Neutrophil (primary cell): ENCODE measurements at regions not wholly inside any gene's neighbourhood (a gene's known extent, or its start where the extent isn't known, plus 50 kb on each side); places are given as distances from the start of the nearest gene placed in this dataset.

Source experiments
- H3K27ac ChIP-seq: fragments of 200-600 bp; sonication (generic); 2 replicates; pipeline ENCODE4 v1.5.1; 2016; ENCODE audit warnings: mild to moderate bottlenecking, moderate library complexity
- H3K27me3 ChIP-seq: fragments of 200-600 bp; sonication (generic); 2 replicates; pipeline ENCODE4 v1.6.0; 2016; ENCODE audit warnings: mild to moderate bottlenecking
- H3K36me3 ChIP-seq: fragments of 200-600 bp; sonication (generic); 2 replicates; pipeline ENCODE4 v1.5.1; 2017
- H3K4me1 ChIP-seq, 2 experiments: fragments of 200-600 bp in 1 of 2; sonication (generic) in 1 of 2; 1 replicate in 1 of 2; 2 replicates in 1 of 2; pipeline versions ENCODE4 v1.5.1 to v1.6.1; 2013 to 2016; ENCODE audit warnings: low read depth in 1 of 2, low read length in 1 of 2, mild to moderate bottlenecking in 1 of 2, moderate library complexity in 1 of 2; ENCODE audit not compliant: control insufficient read depth in 1 of 2, insufficient read depth in 1 of 2
- H3K4me3 ChIP-seq, 2 experiments: fragments of 200-600 bp in 1 of 2; sonication (generic) in 1 of 2; 1 replicate in 1 of 2; 2 replicates in 1 of 2; pipeline ENCODE4 v1.5.1; 2013 to 2016; ENCODE audit warnings: low read depth in 1 of 2, low read length in 1 of 2, mild to moderate bottlenecking in 1 of 2, moderate library complexity in 1 of 2
- H3K9me3 ChIP-seq: fragments of 200-600 bp; sonication (generic); 2 replicates; pipeline ENCODE4 v1.5.1; 2016
- TF ChIP-seq, protein P1 (sequence below): fragments of 200-600 bp; sonication (generic); IDR thresholded peaks from 2 replicates; pipeline ENCODE4 v1.5.1; 2016; ENCODE audit warnings: antibody characterized with exemption

DNA sequence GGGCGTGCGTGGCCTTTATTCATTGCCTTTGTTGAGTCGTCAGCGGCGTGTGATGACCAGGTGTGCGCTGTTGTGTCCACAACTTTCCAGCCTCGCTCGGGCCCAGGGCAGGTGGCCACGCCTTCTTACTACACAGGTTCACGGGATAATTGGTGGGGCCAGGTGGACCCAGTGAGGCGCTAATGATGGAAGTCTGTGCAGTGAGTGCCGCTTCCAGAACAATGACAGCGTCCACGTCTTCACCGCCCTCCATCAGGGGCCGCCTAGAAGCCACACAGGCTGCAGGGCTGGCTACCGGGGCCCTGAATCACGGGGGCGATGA is 1197.3 kb downstream of the BRD1 start:
- Histone ChIP-seq H3K9me3 (no peaks in the 10 kb centered on the region), H3K36me3 (no peaks in the 10 kb centered on the region), H3K4me1 (no peaks in the 10 kb centered on the region), H3K27ac (no peak overlapping the region), H3K4me3 (no peak overlapping the region), H3K27me3 (no peaks in the 10 kb centered on the region)
- TF ChIP-seq, protein P1, sequence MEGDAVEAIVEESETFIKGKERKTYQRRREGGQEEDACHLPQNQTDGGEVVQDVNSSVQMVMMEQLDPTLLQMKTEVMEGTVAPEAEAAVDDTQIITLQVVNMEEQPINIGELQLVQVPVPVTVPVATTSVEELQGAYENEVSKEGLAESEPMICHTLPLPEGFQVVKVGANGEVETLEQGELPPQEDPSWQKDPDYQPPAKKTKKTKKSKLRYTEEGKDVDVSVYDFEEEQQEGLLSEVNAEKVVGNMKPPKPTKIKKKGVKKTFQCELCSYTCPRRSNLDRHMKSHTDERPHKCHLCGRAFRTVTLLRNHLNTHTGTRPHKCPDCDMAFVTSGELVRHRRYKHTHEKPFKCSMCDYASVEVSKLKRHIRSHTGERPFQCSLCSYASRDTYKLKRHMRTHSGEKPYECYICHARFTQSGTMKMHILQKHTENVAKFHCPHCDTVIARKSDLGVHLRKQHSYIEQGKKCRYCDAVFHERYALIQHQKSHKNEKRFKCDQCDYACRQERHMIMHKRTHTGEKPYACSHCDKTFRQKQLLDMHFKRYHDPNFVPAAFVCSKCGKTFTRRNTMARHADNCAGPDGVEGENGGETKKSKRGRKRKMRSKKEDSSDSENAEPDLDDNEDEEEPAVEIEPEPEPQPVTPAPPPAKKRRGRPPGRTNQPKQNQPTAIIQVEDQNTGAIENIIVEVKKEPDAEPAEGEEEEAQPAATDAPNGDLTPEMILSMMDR, result no peak

DNA sequence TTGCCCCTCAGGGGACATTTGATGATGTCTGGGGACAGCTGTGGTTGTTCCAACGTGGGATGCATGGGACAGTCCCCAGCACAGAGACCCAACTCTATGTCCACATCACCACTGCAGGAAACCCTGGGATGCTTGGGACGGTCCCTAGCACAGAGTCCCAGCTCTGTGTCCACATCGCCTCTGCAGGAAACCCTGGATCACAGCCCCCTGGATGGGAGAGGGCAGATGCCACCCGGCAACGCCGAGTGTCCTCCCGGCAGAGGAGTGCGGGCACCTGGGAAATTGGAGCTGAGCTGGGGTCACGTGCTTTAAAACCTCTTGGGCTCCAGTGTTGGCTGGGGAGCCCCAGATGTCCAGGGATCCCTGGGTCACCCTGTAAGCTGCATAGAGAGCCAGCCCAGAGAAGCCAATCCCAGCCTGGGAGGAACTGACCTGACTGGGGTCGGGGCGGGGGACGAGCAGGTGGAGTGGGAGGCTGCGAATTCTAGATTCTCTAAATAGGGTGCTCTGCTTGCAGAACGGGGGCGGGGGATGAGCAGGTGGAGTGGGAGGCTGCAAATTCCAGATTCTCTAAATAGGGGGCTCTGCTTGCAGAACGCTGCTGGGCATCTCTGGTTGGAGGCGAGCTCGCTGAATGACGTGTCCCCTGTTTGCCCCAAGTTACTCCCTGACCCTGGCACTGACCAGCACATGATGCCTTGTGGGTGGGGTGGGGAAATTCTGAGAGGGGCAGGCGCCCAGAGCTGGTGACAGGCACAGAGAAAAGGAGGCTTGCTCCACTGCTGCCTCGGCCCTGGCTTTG is 1197.8 kb downstream of the BRD1 start:
- H3K36me3 ChIP-seq, result no peaks in the 10 kb centered on the region
- no peaks in the 10 kb centered on the region for H3K27me3 ChIP-seq
- TF ChIP-seq, protein P1, result no peak
- H3K9me3 ChIP-seq, result no peaks in the 10 kb centered on the region
- H3K4me3 ChIP-seq, result no peak overlapping the region
- H3K4me1 ChIP-seq, result no peaks in the 10 kb centered on the region
- no peak overlapping the region for H3K27ac ChIP-seq

DNA sequence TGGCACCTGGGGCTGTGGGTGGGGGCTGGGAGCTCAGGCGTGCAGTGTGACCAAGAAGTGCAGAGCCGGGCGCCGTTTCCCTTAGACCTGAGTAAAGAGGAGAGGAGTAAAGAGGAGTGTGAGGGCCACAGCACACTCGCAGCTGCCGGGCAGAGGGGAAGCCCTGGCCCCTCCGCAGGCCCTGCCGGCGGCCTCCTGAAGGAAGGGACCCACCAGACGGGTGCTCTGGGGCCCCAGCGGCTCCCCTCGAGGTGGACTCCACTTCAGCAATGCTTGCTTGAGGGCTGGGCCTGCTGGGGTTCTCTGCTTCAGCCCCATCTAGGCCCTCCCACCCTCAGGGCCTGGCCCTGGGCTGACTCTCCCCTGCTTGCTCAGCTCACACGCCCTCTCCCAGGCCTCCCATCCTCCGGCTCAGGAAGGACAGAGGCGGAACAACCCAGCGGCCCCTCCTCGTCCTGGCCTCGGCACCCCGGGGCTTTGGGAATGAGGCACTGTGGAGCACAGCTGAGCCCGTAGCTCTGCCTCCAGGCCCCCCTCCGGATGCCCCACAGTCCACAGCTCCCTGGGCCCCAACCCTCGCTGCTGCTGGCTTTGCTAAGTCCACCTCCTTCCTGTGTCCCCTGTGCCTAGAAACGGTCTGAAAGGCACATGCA is 1198.7 kb downstream of the BRD1 start:
- Histone ChIP-seq H3K36me3 (no peaks in the 10 kb centered on the region), H3K27me3 (no peaks in the 10 kb centered on the region), H3K9me3 (no peaks in the 10 kb centered on the region), H3K27ac (no peak overlapping the region), H3K4me3 (no peak overlapping the region), H3K4me1 (no peaks in the 10 kb centered on the region)
- TF ChIP-seq, protein P1, result no peak

DNA sequence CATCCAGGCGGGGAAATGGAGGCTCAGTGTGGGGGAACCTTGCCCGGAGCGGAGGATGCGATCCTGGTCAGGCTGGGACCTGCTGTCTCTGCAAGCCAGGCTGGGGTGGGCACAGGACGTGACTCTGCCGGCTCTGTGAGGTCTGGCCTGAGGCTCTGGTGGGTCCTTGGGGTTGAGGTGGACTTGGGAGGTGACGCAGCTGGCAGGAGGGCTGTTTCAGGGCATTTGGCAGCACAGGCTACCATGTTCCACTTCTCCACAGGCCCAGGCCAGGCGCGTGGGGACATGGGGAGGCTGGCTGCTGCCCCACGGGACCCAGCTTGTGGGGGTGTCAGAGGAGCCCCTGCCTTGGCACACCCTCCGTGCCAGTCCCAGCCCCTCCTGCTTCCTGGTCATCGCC is 1199.7 kb downstream of the BRD1 start:
- Histone ChIP-seq H3K9me3 (no peaks in the 10 kb centered on the region), H3K27me3 (no peaks in the 10 kb centered on the region), H3K27ac (no peak overlapping the region), H3K36me3 (no peaks in the 10 kb centered on the region), H3K4me3 (no peak overlapping the region), H3K4me1 (no peaks in the 10 kb centered on the region)
- TF ChIP-seq, protein P1, result no peak

DNA sequence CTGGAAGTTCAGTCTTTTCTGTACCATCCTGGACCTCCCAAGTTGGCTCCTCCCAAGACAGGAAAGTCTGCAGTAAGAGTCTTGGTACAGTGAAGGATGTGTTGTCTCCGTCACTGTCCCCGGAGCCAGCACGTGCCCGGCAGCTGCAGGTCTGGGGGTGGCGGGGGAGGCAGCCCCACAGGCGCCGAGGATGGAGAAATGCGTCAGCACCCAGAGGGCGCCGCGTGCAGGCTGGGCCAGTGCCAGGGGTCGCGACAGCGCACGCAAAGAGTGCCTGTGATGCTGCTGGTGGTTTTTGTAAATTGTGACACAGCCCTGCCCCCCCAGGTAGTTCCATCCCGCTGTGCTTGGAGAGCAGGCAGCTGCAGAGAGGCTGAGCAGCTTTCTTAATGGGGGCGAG is 1200.5 kb downstream of the BRD1 start:
- H3K27ac ChIP-seq, result no peak overlapping the region
- no peaks in the 10 kb centered on the region for H3K27me3 ChIP-seq
- H3K36me3 ChIP-seq, result no peaks in the 10 kb centered on the region
- TF ChIP-seq, protein P1, result no peak
- no peak overlapping the region for H3K4me3 ChIP-seq
- no peaks in the 10 kb centered on the region for H3K4me1 ChIP-seq
- no peaks in the 10 kb centered on the region for H3K9me3 ChIP-seq
